CD4-positive, alpha-beta memory T cell (primary cell): ENCODE measurements at regions not wholly inside any gene's neighbourhood (a gene's known extent, or its start where the extent isn't known, plus 50 kb on each side); places are given as distances from the start of the nearest gene placed in this dataset.

Experiments
- CTCF ChIA-PET: fragments of 350-600 bp; sonication (Branson Sonifier 250); formaldehyde crosslinking; loops from one replicate; lab custom pipeline; 2021; ENCODE audit warnings: inconsistent platforms; ENCODE audit not compliant: partially characterized antibody; lab: Charles Lee
- POLR2A ChIA-PET: fragments of 350-600 bp; sonication (Branson Sonifier 250); formaldehyde crosslinking; loops from one replicate; lab custom pipeline; 2021; ENCODE audit not compliant: partially characterized antibody; lab: Charles Lee
- DNase-seq, 5 donors: peaks; one replicate each; pipeline versions ENCODE4 v3.0.0 to v3.0.0-alpha.2; 2020 to 2022; ENCODE audit warnings: mixed read lengths in 1 of 5
- H3K27ac ChIP-seq: one replicate; pipeline ENCODE4 v1.7.0; 2013; ENCODE audit warnings: low read depth, low read length
- H3K27me3 ChIP-seq: 2 replicates; pipeline ENCODE4 v1.7.0; 2013; ENCODE audit warnings: mild to moderate bottlenecking, low read length, moderate library complexity; ENCODE audit not compliant: insufficient read depth
- H3K36me3 ChIP-seq: 2 replicates; pipeline ENCODE4 v1.7.0; 2013; ENCODE audit warnings: mild to moderate bottlenecking, low read length, moderate library complexity; ENCODE audit not compliant: insufficient read depth
- H3K4me1 ChIP-seq: 2 replicates; pipeline ENCODE4 v1.7.0; 2013; ENCODE audit warnings: mild to moderate bottlenecking, low read length, moderate library complexity; ENCODE audit not compliant: insufficient read depth
- H3K4me3 ChIP-seq, 2 donors: one replicate each; pipeline ENCODE4 v1.7.0; 2013; ENCODE audit warnings: low read length in 2 of 2, mild to moderate bottlenecking in 1 of 2
- H3K9me3 ChIP-seq, 2 donors: one replicate each; pipeline ENCODE4 v1.7.0; 2013; ENCODE audit warnings: low read length in 2 of 2, control low read depth in 1 of 2; ENCODE audit not compliant: control insufficient read depth in 1 of 2
- H3K27ac Mint-ChIP-seq, 7 donors: one replicate each; pipeline ENCODE4 v1.8.0; 2020 to 2021; ENCODE audit warnings: mixed read lengths in 7 of 7, mild to moderate bottlenecking in 6 of 7, inconsistent platforms in 3 of 7, moderate library complexity in 3 of 7
- H3K27me3 Mint-ChIP-seq, 2 donors: one replicate each; pipeline ENCODE4 v1.8.0; 2020 to 2021; ENCODE audit warnings: mixed read lengths in 2 of 2
- H3K36me3 Mint-ChIP-seq, 2 donors: one replicate each; pipeline ENCODE4 v1.8.0; 2020 to 2021; ENCODE audit warnings: mixed read lengths in 2 of 2, inconsistent platforms in 1 of 2, mild to moderate bottlenecking in 1 of 2
- H3K4me1 Mint-ChIP-seq, 4 donors: one replicate each; pipeline ENCODE4 v1.8.0; 2020 to 2021; ENCODE audit warnings: mixed read lengths in 4 of 4, mild to moderate bottlenecking in 1 of 4
- H3K4me3 Mint-ChIP-seq, 8 donors: one replicate each; pipeline ENCODE4 v1.8.0; 2020 to 2021; ENCODE audit warnings: mixed read lengths in 8 of 8, mild to moderate bottlenecking in 7 of 8, moderate library complexity in 6 of 8, inconsistent platforms in 3 of 8
- H3K9me3 Mint-ChIP-seq, 8 donors: one replicate each; pipeline ENCODE4 v1.8.0; 2020 to 2021; ENCODE audit warnings: mixed read lengths in 8 of 8, mild to moderate bottlenecking in 5 of 8, inconsistent platforms in 3 of 8, moderate library complexity in 1 of 8
- intact Hi-C: fragments of 100-400 bp; cut with micrococcal nuclease; formaldehyde crosslinking; loops from one replicate; pipeline ENCODE4 v1.15.1; 2023

DNA sequence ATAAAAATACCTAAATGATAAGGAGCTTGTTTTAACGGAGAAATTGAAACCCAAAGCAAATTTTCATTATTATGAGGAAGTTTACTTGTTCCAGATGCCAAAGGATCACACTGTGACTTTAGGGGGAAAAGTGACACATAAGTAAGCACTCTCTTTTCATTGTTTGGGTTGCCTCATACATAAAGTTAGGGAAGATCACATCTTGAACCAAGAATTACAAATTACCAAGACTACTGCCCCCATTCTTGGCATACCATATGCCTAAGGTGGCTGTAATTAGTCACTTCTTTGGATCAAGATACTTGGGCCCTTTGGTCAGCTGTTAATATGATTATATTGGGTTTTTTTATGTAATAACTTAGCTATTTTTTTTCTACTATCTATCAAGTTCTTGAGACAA is 269.0 kb downstream of the COL12A1 start:
- H3K36me3 Mint-ChIP-seq = no peaks in the 10 kb centered on the region
- Histone ChIP-seq H3K36me3 (no peaks in the 10 kb centered on the region), H3K27ac (no peak overlapping the region), H3K4me1 (no peaks in the 10 kb centered on the region), H3K4me3 (no peak overlapping the region), H3K9me3 (no peaks in the 10 kb centered on the region), H3K27me3 (no peaks in the 10 kb centered on the region)
- DNase-seq = no peak
- H3K4me3 Mint-ChIP-seq = no peak overlapping the region
- POLR2A ChIA-PET = no interaction called here
- peaks cover 0 to 2% (median 0%) of the 10 kb centered on the region in 8 donors for H3K9me3 Mint-ChIP-seq
- H3K27me3 Mint-ChIP-seq = no peaks in the 10 kb centered on the region
- intact Hi-C loops = no loop called here
- H3K4me1 Mint-ChIP-seq = no peaks in the 10 kb centered on the region
- CTCF ChIA-PET = no interaction called here
- no peak overlapping the region for H3K27ac Mint-ChIP-seq

- Mint-ChIP-seq H3K27me3 (peaks cover 0 to 2% of the 10 kb centered on the region in 2 donors), H3K4me1 (no peaks in the 10 kb centered on the region), H3K4me3 (no peak overlapping the region), H3K27ac (no peak overlapping the region), H3K36me3 (no peaks in the 10 kb centered on the region), H3K9me3 (peaks cover 0 to 4% (median 2%) of the 10 kb centered on the region in 8 donors)
- no peaks in the 10 kb centered on the region for H3K36me3 ChIP-seq
- H3K4me1 ChIP-seq = no peaks in the 10 kb centered on the region
- no peak overlapping the region for H3K4me3 ChIP-seq
- no peak overlapping the region for H3K27ac ChIP-seq
- no peak for DNase-seq
- no peaks in the 10 kb centered on the region for H3K9me3 ChIP-seq
- POLR2A ChIA-PET = no interaction called here
- no peaks in the 10 kb centered on the region for H3K27me3 ChIP-seq
- CTCF ChIA-PET = no interaction called here
- intact Hi-C loops = no loop called here
These were observed 273.5 kb downstream of the COL12A1 start for GRCh38 chr6:74932232-74932888.

DNA sequence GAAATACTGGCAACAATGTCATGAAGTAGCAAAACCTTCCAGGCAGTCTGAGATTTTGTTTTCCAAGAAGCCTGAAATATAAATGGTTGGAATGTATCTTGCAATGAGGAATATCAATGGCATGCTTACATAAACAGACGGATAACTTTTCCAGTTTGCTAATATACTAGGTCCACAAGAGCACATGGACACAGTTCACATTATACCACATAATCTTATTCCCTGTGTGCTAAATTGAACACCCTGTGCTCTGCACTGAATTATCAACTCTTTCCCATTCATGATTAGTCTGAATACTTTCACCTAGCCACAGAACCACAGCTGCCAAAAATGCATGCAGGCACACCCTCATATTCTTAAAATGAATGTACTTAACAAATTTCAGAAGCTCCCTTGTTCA is 274.3 kb downstream of the COL12A1 start:
- CTCF ChIA-PET = no interaction called here
- Histone ChIP-seq H3K4me3 (no peak overlapping the region), H3K27me3 (no peaks in the 10 kb centered on the region), H3K27ac (no peak overlapping the region), H3K36me3 (no peaks in the 10 kb centered on the region), H3K9me3 (no peaks in the 10 kb centered on the region), H3K4me1 (no peaks in the 10 kb centered on the region)
- POLR2A ChIA-PET = no interaction called here
- no peak for DNase-seq
- no peaks in the 10 kb centered on the region for H3K4me1 Mint-ChIP-seq
- no peak overlapping the region for H3K4me3 Mint-ChIP-seq
- peaks cover 0 to 4% (median under 1%) of the 10 kb centered on the region in 8 donors for H3K9me3 Mint-ChIP-seq
- intact Hi-C loops = no loop called here
- H3K27ac Mint-ChIP-seq = no peak overlapping the region
- no peaks in the 10 kb centered on the region for H3K36me3 Mint-ChIP-seq
- H3K27me3 Mint-ChIP-seq = peaks cover 0 to 2% of the 10 kb centered on the region in 2 donors

GRCh38 chr6:74928203-74928602 is 277.6 kb downstream of the COL12A1 start:
- peaks cover 0 to 2% of the 10 kb centered on the region in 2 donors for H3K27me3 Mint-ChIP-seq
- CTCF ChIA-PET = no interaction called here
- no peaks in the 10 kb centered on the region for H3K4me1 Mint-ChIP-seq
- POLR2A ChIA-PET = no interaction called here
- intact Hi-C loops = no loop called here
- no peak overlapping the region for H3K27ac ChIP-seq
- no peak overlapping the region for H3K4me3 Mint-ChIP-seq
- DNase-seq = no peak
- H3K4me1 ChIP-seq = no peaks in the 10 kb centered on the region
- no peak overlapping the region for H3K27ac Mint-ChIP-seq
- peaks cover 0 to 9% (median 0%) of the 10 kb centered on the region in 8 donors for H3K9me3 Mint-ChIP-seq
- no peaks in the 10 kb centered on the region for H3K36me3 ChIP-seq
- H3K9me3 ChIP-seq = no peaks in the 10 kb centered on the region
- H3K4me3 ChIP-seq = no peak overlapping the region
- H3K36me3 Mint-ChIP-seq = no peaks in the 10 kb centered on the region
- no peaks in the 10 kb centered on the region for H3K27me3 ChIP-seq

GRCh38 chr6:74927299-74927698 is 278.6 kb downstream of the COL12A1 start:
- intact Hi-C loops = no loop called here

GRCh38 chr6:74925683-74926082 is 280.2 kb downstream of the COL12A1 start:
- Mint-ChIP-seq H3K27ac (no peak overlapping the region), H3K4me3 (no peak overlapping the region), H3K4me1 (no peaks in the 10 kb centered on the region), H3K27me3 (peaks cover 0 to 2% of the 10 kb centered on the region in 2 donors), H3K9me3 (peaks cover 0 to 12% (median 0%) of the 10 kb centered on the region in 8 donors), H3K36me3 (no peaks in the 10 kb centered on the region)
- Histone ChIP-seq H3K4me3 (no peak overlapping the region), H3K27me3 (no peaks in the 10 kb centered on the region), H3K9me3 (no peaks in the 10 kb centered on the region), H3K4me1 (no peaks in the 10 kb centered on the region), H3K27ac (no peak overlapping the region), H3K36me3 (no peaks in the 10 kb centered on the region)
- intact Hi-C loops = no loop called here
- DNase-seq = no peak
- ChIA-PET CTCF (no interaction called here), POLR2A (no interaction called here)

More at GRCh38 chr6:74927299-74927698, 278.6 kb downstream of the COL12A1 start:
- H3K27me3 ChIP-seq = no peaks in the 10 kb centered on the region
- Mint-ChIP-seq H3K27ac (no peak overlapping the region), H3K36me3 (no peaks in the 10 kb centered on the region), H3K9me3 (peaks cover 0 to 12% (median 0%) of the 10 kb centered on the region in 8 donors), H3K27me3 (peaks cover 0 to 2% of the 10 kb centered on the region in 2 donors), H3K4me3 (no peak overlapping the region), H3K4me1 (no peaks in the 10 kb centered on the region)
- H3K9me3 ChIP-seq = no peaks in the 10 kb centered on the region
- no peaks in the 10 kb centered on the region for H3K36me3 ChIP-seq
- H3K27ac ChIP-seq = no peak overlapping the region
- H3K4me3 ChIP-seq = no peak overlapping the region
- no peaks in the 10 kb centered on the region for H3K4me1 ChIP-seq
- POLR2A ChIA-PET = no interaction called here
- CTCF ChIA-PET = no interaction called here
- DNase-seq = no peak

DNA sequence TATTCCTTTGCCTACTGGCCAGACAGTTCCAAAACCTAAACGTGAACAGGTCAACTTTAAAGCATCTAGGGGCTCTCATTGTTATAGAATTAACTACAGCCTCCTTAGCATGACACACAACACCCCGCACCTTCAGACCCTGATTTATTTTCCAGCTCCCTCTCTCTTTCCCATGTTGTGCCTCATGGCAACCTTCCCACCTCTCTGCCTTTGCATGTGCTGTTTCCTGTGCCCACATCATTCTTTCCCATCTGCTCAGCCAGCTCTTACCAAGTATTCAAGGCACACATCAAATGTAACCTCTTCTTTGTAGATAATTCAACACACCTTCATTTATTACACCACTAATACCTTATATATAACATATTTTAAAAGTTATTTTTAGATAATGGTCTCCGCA is 291.0 kb downstream of the COL12A1 start:
- Mint-ChIP-seq H3K4me3 (no peak overlapping the region), H3K27me3 (no peaks in the 10 kb centered on the region), H3K4me1 (no peaks in the 10 kb centered on the region), H3K9me3 (no peaks in the 10 kb centered on the region), H3K27ac (no peak overlapping the region), H3K36me3 (no peaks in the 10 kb centered on the region)
- no peak for DNase-seq
- H3K27ac ChIP-seq = no peak overlapping the region
- no peaks in the 10 kb centered on the region for H3K9me3 ChIP-seq
- ChIA-PET POLR2A (no interaction called here), CTCF (no interaction called here)
- H3K36me3 ChIP-seq = no peaks in the 10 kb centered on the region
- no peak overlapping the region for H3K4me3 ChIP-seq
- H3K4me1 ChIP-seq = no peaks in the 10 kb centered on the region
- no peaks in the 10 kb centered on the region for H3K27me3 ChIP-seq
- intact Hi-C loops = no loop called here
